HG03575 (cell line): ENCODE measurements at regions not wholly inside any gene's neighbourhood (a gene's known extent, or its start where the extent isn't known, plus 50 kb on each side); places are given as distances from the start of the nearest gene placed in this dataset.

Source experiments
- ATAC-seq: cut with Tn5 transposase; IDR thresholded peaks from one replicate; pipeline ENCODE4 v1.9.1; 2021; ENCODE audit not compliant: unreplicated experiment, insufficient number of reproducible peaks, low FRiP score; ENCODE audit errors: extremely low read depth

- no peak for ATAC-seq
These were observed 247.4 kb downstream of the PRELID2 start for GRCh38 chr5:145587710-145588109.

- ATAC-seq: no peak
These were observed 247.9 kb downstream of the PRELID2 start for GRCh38 chr5:145587308-145587672.

- no peak for ATAC-seq
These were observed 248.4 kb downstream of the PRELID2 start for GRCh38 chr5:145586661-145587307.

- ATAC-seq: no peak
These were observed 249.5 kb downstream of the PRELID2 start for GRCh38 chr5:145585443-145586148.

- ATAC-seq: no peak
These were observed 255.8 kb downstream of the PRELID2 start for GRCh38 chr5:145579301-145579700.

GRCh38 chr5:145574889-145575573 is 260.1 kb downstream of the PRELID2 start:
- ATAC-seq: no peak

- ATAC-seq: no peak
These were observed 266.6 kb downstream of the PRELID2 start for GRCh38 chr5:145568581-145568980.

- ATAC-seq: no peak
These were observed 272.2 kb downstream of the PRELID2 start for GRCh38 chr5:145562931-145563330.

GRCh38 chr5:145558288-145558687 is 276.9 kb downstream of the PRELID2 start:
- ATAC-seq: no peak

GRCh38 chr5:145557345-145557744 is 277.8 kb downstream of the PRELID2 start:
- ATAC-seq: no peak

GRCh38 chr5:145554399-145554798 is 280.7 kb downstream of the PRELID2 start:
- ATAC-seq: no peak

- no peak for ATAC-seq
These were observed 282.0 kb downstream of the PRELID2 start for GRCh38 chr5:145553177-145553576.

- no peak for ATAC-seq
These were observed 283.4 kb downstream of the PRELID2 start for GRCh38 chr5:145551714-145552113.

GRCh38 chr5:145548097-145548496 is 287.0 kb downstream of the PRELID2 start:
- ATAC-seq: no peak

GRCh38 chr5:145544401-145544800 is 290.7 kb downstream of the PRELID2 start:
- no peak for ATAC-seq

GRCh38 chr5:145543968-145544367 is 291.2 kb downstream of the PRELID2 start:
- no peak for ATAC-seq

GRCh38 chr5:145540375-145540774 is 294.8 kb downstream of the PRELID2 start:
- ATAC-seq: no peak

- no peak for ATAC-seq
These were observed 295.9 kb downstream of the PRELID2 start for GRCh38 chr5:145539201-145539600.

GRCh38 chr5:145536133-145536532 is 299.0 kb downstream of the PRELID2 start:
- no peak for ATAC-seq

GRCh38 chr5:145531038-145531734 is 304.0 kb downstream of the PRELID2 start:
- ATAC-seq: no peak
